Hypothalamus (tissue), 51 donors: ENCODE measurements at regions not wholly inside any gene's neighbourhood (a gene's known extent, or its start where the extent isn't known, plus 50 kb on each side); places are given as distances from the start of the nearest gene placed in this dataset.

Source experiments
- DNase-seq, 51 donors: peaks; one replicate each; lab custom pipeline; 2025; lab: John Stamatoyannopoulos, UW

DNA sequence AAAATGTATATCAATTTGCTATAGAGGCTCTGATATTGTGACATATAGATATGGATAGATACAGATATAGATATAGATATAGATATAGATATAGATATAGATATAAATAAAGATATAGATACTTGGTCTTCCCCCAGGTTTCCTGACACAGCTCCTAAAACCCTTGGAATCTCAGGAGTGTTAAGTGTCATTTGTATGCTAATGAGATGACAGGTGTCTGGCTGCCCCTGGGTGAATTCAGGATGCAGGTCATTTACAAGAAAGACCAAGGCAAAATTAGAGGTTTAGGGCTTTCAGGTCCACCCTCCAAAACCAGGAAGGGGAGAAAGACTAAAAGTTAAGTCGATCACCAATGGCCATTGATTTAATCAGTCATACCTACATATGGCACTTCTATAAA is 1034.8 kb downstream of the PDHA2 start:
- no peak for DNase-seq

DNA sequence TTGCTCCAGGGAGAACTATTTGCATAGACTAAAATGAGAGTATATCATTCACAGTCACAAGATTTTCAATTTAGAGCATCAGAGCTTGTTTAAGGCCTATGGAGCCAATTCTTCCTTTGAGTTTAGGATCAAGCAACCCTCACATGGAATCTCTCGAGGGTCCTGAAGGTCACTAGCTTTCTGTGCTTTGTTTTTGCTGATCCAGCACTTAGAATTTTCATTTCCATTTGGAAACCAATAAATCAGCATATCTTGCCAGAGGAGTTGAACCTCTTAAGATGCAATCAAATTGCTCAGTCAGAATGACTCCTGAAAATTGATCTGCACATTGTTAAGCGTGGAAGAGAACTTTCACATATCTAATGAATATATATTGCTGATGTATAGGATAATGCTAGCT is 1039.6 kb downstream of the PDHA2 start:
- DNase-seq = no peak

DNA sequence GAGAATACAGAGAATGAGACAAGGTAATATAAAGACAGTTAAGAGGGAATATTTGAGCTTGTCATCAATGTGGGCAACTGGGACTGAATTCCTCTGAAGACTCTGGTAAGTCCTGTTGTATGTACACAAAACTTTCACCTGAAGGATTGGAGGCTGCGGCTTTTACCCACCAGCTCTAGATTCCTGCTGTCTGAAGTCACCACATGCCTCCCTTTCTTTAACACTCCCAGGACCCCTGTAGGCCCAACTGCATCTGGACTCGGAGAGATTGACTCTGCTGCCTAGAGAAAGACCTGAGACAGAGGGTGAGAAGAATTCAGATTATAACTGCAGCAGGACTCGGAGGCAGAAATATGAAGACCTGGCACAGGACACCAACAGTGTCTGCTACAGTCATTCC is 1048.0 kb downstream of the PDHA2 start:
- DNase-seq = no peak

DNA sequence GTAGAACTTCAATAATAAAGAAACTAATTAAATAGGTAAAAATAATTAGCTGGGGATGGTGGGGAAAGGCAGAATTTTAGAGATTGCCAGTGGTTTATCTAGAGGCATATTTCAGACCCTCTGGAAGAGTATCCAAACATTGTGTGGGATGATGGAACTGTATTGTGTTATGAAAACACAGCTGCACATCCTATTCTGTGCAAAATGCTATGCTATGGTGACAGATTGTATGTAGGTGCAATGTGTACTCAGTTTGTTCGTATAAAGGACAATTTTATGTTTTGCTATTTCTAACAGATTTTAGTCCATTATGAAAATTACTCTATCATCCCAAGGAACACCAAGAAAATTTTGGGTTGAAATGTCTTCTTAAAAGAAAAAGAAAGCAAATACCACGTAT is 1054.7 kb downstream of the PDHA2 start:
- DNase-seq = no peak

DNA sequence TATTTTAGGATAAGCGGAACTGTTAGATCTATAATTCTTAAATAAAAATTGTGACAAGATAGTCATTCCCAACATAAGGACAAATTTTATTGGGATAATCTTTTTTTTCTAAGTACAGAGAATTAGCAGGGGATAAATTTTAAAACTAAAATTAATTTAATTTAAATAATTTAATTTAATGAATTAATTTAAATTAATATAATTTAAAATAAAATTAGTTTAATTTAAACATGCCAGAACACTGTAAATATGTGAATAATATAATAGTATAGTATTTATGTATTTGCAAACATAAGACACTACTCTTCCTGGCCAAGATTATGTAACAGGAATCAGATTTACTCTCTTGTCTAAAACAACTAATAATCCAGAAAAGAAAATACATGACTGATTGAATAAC is 1055.9 kb downstream of the PDHA2 start:
- DNase-seq = no peak

DNA sequence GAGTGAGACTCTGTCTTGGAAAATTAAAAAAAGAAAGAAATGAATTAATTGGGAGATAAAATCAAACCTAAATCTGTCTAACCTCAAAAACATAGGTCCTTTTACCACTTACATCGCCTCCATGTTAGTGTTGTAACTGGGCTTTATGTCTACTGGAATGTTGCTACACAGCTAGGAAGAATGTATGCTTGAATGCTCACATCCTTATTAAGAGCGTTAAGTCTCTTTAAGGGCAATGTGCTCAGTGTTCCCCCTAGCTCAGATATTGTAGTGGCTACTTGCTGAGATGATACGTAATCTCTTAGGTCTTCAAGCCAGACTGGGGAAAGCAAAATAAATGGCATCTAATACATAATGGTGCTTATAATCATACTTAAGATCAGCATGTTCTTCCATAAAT is 1072.8 kb downstream of the PDHA2 start:
- DNase-seq = no peak

DNA sequence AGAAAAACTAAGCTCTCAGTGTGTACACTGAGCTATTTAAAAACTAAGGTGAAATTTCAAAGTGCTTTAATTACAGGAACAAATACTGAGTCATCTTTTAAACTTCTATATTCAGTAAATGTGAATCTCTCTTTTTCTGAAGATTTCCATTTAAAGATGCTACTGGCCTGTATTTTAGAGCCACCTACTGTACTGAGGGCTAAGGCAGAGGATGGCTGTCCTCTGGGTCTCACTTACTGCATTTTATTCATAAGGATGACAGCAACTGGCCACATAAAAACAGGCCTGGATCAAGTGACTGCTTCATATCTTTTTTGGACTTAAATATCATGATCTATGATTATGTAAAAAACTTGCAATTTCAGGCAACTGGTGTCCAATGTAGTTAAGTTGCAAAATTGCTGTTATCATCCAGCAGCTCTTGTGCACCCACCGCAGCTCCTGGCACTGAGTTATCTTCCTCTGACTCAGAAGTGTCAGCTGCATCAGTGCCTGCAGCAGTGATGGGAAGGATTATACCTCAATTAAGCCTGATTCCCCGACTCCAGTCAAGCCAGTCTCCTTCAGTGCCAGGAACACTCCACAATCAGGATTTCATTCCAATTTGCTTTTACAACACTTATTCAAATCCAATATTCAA is 1073.7 kb downstream of the PDHA2 start:
- peak in 2 of 51 donors; percentile 3 to 34 for DNase-seq

DNA sequence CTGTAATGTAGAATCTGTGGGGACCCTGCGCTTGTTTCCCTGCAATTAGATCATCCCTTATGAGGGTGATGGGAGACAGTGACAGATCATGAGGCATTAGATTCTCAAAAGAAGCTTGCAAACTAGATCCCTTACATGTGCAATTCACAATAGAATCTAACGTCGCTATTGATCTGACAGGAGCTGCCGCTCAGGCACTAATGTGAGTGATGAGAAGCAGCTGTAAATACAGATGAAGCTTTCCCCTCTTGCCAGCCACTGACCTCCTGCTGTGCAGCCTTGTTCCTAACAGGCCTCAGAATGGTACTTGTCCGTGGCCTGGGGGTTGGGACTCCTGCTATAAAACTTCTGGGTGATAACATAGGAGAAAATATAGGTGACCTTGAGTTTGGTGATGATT is 1076.8 kb downstream of the PDHA2 start:
- DNase-seq = no peak

DNA sequence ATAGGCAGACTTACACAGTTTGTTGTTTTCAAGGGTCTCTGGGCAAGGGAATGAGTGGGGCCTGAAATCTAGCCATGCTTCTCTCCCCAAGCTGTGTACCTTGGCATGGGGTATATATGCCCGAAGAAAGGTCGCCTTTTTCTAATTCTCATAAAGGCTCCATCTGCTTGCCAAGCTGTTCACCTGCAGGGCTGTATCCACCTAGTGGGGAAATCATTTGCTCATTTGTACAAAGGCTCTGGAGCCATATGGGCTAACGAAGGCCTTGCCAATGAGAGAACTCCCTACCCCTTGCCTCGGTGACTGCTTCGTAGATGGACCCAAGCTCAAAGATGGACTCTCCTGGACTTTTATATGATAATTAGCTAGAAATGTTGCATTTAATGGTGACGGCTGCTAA is 1097.0 kb downstream of the PDHA2 start:
- DNase-seq = no peak

DNA sequence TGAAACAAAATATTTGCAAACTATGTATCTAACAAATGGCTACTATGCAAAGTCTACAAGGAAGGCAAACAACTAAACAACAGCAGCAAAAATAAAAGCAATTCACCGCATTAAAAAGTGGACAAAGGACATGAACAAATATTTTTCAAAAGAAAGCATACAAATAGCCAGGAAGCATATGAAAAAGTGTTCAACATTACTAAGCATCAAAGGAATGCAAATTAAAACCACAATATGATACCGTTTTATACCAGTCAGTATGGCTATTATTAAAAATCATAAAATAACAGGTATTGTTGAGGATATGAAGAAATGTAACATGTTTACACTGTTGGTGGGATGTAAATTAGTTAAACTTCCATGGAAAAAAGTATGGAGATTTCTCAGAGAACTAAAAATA is 1106.7 kb downstream of the PDHA2 start:
- no peak for DNase-seq

DNA sequence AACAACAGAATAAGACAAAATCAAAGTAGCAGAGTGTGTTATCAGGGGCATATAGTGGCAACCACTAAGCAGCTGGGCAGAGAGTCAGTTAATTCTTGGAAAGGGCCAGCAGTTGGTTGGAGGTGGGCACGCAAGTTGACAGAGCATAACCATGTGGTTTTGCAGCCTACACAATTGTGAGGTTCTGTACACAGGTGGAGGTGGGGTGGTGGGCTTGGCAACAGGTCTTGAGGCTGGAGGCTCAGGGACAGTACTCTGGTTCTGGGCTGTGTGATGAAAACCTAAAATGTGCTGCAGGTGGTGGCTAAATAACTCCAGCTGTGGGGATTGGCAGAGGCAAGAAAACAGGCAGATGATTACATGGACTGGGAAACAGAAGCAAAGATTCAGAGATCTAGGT is 1112.7 kb downstream of the PDHA2 start:
- DNase-seq = no peak

DNA sequence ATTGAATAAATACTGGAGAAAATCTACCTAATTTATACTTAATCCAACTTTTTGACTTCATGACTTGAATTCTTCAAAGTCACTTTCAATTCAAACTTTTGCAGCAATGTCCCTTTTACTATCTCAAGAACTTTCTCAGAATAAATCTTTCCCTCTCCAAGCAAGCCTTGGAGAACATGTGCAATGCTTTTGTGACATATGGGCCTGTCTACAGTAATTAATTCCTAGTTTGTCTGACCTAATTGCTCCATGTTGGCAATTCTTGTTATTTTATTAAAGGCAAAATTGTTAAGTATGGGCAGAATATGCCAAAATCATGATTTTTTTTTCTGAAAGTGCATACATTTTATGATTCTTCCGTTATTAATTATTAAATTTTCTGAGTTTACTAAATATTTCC is 1115.3 kb downstream of the PDHA2 start:
- DNase-seq = no peak

DNA sequence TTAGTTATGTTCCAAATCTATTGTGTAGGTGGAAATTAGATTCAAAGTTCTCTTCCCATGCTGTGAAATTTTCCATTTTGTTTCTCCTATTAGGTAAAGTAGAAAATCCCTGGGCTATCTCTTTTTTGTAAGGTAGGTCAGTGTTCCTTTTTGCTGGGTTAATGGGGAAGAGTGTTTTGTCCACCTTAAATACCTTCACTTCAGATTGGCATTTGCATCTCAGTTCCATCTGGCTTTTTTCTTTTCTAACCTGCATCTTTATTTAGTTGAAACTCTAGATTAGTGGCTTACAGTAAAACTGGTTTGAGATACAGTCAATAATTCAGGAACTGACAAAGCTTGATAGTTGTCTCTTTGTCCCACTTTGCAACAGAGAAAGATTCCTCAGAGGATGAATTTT is 1115.8 kb downstream of the PDHA2 start:
- no peak for DNase-seq

DNA sequence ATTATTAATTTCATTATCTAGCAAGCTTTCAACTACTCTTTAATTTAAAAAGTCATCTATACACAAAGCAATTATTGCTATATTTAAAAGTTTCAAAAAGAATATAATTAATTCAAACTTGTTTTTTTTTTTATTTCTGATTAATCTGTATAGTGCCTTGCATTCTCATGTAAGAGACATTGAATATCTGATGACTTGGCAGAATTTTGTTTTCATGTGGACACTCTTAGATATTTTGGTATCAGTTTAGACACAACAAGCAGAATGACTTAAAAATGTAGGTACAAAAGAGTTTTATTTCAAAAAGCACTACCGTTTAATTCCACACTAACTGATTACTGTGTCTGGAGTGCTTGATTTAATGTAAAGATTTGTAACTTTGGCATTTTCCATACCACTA is 1129.6 kb downstream of the PDHA2 start:
- no peak for DNase-seq

DNA sequence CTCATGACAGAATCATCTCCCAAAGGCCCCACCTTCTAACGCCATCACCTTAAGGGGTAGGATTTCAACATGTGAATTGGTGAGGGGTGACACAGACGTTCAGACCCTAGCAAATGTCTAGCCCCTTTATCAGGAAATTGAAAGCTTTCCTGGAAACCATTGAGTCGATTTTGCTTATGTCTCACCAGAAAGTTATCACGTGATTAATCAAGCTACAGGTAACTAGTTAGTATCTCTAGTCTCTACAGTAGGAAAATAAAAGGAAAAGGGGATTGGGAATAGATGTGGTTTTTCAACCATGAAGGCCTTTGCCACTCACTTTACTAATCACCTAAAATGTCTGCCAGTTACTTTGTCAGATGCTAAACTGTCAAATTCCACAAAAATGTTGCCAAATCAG is 1133.0 kb downstream of the PDHA2 start:
- no peak for DNase-seq

DNA sequence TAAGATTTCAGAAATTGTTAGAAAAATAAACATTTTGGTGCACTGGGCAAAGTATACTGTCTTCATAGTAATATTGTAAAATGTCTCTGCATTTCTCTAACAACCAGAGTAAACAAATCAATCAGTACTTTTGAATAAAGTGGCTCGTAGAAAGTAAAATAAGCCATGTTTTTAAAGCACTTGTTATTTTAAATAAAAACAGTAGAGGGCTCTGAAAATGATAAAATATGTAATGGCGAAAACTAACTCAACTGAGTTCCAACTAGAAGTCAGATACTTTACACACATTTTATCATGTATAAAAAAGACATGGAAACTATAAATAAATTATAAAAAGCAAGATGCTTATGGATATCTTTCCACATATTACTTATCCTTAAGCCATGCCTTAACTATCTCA is 1134.4 kb downstream of the PDHA2 start:
- DNase-seq = no peak

DNA sequence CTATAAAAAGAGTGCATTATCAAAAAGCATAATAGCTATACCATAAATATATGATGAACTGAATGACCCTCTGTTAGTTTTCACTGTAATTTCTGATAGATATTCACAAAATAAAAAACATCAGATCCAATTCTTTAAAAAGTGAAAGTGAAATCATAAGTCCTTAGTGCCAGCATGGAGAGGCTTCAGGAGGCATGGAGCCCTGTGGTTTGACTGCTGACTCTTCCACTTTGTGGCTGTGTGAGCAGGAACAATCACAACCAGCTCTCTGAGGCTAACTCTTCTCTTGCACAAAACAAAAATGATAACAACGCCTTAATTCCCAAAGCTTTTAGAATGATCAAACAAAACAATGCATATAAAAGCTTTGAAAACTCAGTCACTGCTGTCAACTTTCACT is 1143.9 kb downstream of the PDHA2 start:
- DNase-seq = no peak

DNA sequence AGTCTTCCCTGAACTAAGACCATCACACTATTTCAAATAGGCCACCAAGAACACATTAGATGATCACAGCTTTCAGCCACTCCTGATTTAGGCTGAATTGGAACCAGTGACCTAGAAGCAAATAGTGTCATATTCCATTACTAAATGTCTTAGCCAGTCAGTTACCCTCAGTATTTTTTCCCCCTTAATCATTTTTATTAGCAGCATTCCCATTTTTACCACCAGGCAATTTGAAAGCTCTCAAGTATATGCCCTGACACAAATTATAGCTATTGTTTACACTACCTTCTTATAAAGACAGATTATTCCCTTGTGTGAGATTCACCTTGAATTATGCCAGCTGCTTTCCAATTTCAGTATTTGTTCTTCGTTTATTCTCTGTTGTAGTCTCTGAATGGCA is 1146.9 kb downstream of the PDHA2 start:
- DNase-seq = no peak

DNA sequence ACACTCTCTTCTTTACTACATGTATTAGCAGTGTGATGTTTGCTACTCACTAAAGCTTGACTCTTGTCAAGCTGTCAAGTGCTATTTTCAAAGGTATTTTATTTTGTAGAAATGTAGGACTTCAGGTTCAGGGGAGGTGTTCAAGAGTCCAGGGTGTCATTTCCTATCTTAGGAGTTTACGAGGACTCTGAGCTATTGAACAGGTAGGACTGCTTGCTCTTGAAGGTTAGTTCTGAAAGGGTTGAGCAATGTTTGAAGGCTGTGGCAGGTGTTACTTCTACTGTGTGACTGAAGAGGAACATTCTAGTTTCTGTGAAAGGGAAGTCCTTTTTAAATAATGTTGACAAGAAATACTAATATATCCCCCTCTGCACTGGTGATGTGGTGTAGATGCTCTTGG is 1151.2 kb downstream of the PDHA2 start:
- DNase-seq = no peak

DNA sequence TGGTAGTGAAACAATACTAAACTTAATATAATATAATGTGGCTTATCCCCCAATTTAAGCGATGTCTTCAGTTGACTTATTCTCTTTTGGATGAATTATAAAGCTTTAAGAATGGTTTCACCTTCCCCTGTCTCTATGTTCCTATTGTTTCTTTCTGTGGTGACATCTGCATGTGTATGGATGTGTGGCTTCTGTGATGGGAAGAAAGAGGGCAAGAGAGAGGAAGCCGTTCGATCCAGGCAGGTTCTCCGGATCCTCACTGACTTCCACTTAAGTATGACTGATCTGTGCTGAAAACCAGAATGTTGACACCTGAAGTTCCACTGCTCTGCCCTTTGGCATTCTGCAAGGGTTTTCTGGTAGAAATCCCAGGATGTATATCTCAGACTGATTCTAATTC is 1150.8 kb downstream of the STPG2 start:
- DNase-seq = no peak

DNA sequence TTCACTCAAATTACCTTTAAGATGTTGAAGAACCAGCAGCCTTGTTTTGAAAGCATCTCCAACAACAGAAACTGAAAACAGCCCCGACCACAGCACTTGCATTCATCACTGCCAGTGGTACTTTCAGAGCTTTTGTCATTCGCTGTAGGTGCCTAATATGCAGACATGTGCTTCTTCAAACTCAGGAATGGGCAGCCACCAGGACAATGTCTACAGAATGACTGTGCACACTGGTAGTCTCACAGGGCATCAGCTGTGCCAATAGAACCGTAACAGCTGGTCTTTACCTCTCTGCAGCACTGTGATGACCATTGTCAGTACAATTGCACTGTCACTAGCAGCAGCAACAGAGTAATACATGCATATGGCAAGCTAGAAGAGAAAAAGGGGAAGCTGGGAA is 1149.7 kb downstream of the STPG2 start:
- DNase-seq = no peak

DNA sequence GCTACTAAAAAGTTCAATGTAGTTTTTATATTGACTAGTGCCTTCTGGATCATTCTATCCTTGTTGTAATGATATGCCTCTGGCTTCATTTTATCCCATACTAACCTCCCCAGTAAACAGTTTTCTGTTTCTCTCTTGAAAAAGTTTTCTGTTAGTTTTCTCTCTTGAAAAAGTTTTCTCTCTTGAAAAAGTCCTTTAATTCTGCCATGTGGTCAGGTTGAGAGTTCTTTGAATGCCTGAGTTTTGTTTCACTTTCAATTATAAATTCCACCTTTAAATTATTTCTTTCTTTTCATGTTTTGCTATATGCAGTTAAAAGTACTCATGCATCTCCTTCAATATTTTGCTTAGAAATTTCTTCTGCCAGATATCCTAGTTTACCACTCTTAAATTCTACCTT is 1139.6 kb downstream of the STPG2 start:
- DNase-seq = no peak

DNA sequence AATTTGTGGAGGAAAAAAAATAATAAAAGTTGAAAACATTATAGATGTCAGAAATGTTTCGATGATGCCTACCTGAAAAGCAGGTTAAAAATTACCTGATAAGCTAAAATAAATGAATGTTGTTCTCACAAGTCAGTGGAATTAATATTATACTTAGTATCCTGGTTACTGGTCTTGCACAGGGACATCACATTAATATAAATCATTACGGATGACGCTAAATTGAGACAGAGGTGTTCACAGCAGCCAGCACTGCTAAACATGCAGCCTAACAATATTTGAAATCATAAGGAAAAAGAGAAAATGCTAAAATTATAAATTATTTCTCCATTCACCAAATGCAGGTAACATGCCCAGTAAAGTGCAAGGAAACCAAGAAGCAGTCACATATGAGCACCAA is 1130.0 kb downstream of the STPG2 start:
- no peak for DNase-seq

DNA sequence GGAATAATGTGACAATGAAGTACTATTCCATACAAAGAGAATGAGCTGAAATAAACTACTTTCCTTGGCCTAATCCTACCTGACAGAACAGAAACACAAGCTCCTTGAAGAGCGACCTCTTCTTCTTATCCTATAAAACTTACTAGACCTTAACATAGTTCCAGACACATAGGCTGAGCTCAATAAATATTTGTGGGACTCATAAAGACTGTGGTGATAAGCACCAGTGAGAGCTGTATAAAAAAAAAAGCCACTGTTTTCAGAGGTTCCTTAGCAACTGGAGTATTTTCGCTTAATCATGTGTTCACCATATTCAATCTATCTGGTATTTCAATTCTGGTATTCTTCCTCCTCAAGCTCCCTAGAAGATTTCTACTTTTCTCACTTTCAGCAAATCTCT is 1129.6 kb downstream of the STPG2 start:
- DNase-seq = no peak
